ENCODE measurements at regions not wholly inside any gene's neighbourhood (a gene's known extent, or its start where the extent isn't known, plus 50 kb on each side); places are given as distances from the start of the nearest gene placed in this dataset.

DNA sequence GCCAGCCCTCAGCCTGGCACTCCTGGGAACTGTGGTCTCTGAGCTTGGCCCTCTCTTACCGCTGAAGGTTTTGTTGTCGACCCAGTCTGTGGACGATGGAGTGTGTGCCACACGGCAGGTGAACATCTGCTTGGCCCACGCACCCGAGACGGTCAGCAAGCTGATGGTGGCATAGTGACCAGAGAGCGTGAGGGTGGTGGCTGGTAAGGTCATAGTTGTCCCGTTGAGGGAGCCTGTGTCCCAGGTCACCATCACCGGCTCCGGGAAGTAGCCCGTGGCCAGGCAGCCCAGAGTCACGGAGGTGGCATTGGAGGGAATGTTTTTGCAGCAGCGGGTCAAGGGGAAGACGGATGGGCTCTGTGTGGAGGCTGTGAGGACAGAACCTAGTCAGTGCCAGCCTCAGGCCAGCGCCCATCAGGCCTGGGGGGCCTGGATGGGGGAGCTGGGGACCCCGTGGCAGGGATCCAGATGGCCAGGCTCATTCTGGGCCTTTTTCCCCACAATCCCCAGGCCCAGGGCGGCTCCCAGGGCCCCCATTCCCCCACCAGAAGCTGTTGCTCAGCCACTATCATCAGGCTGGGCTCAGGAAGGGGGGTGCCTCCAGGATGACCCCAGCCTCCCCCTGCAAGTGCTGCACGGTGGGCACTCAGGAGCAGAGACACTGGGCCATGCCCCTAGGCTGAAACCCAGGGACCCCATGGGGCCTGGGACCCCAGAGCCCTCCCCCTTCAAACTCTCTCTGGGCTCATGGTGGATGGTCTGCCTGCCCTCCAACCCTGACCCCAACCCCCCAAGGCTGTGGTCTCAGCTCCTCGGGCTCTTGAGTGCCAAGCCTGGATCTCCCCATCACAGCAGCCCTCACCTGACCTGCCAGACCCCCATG, 75.2 kb downstream of the TMEM121 start:
- TF ChIP-seq CTCF (IDR thresholded peaks at IDR 0.05): no peak
- TF ChIP-seq POLR2AphosphoS5 (IDR thresholded peaks at IDR 0.05): no peak
- TF ChIP-seq EP300 (IDR thresholded peaks at IDR 0.05): no peak

All from stomach (tissue), 4 donors.